DND-41 (cell line): ENCODE measurements at regions not wholly inside any gene's neighbourhood (a gene's known extent, or its start where the extent isn't known, plus 50 kb on each side); places are given as distances from the start of the nearest gene placed in this dataset.

Experiments
- EZH2 ChIP-seq: IDR thresholded peaks from 3 replicates; pipeline ENCODE4 v1.6.1; 2012; ENCODE audit warnings: borderline replicate concordance, low read depth, mild to moderate bottlenecking, moderate library complexity, low read length, inconsistent platforms; ENCODE audit not compliant: severe bottlenecking
- TF ChIP-seq, protein P1 (sequence below): IDR thresholded peaks from 2 replicates; pipeline ENCODE4 v1.5.1; 2012; ENCODE audit warnings: borderline replicate concordance, low read length, moderate library complexity, mild to moderate bottlenecking; ENCODE audit not compliant: poor library complexity, severe bottlenecking; ENCODE audit errors: extremely low read depth

DNA sequence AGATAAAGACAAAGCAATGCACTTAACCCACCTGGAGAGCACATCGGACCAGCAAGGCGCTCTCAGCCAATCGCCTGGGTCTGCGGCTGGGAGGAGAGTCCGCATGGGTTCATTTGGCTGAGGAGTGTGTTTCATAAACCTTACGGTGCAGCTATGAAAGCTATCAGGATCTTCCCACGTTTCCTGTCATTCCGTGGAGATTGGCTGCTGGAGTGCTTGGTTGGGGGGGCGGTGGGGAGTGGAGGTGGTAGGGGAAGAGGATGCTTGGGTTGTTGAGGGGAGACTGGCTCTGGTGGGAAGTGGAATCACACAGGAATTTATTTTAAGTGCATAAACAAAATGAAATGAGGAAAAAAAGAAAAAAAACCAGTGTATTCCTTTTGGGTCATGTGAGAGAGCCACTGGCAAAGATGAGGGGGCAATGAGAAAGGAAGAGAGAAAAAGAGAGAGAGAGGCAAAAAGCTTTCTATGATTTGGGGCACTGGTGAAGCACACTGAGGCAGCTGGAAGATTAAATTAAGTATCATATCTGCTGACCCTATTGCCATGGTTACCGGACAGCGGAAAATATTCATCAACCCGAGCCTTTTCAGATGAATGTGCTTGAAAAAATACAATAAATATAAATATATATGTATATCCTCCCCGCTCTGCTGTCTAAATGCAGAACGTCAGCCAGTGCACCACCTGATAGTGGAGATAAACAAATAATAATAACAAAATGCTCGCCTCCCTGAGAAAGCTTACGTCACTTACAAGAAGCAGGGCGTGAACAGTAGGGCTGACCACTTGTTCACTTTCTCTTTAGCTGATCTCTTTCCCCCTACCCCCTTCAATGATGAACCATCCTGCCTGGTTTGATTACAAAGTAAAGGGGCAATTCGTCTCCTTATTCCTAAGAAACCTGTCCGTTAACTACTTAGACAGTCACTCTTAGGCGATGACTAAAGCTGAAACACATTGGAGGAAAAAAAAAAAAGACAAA, 457.0 kb upstream of the ZFHX3 start:
- TF ChIP-seq, protein P1, sequence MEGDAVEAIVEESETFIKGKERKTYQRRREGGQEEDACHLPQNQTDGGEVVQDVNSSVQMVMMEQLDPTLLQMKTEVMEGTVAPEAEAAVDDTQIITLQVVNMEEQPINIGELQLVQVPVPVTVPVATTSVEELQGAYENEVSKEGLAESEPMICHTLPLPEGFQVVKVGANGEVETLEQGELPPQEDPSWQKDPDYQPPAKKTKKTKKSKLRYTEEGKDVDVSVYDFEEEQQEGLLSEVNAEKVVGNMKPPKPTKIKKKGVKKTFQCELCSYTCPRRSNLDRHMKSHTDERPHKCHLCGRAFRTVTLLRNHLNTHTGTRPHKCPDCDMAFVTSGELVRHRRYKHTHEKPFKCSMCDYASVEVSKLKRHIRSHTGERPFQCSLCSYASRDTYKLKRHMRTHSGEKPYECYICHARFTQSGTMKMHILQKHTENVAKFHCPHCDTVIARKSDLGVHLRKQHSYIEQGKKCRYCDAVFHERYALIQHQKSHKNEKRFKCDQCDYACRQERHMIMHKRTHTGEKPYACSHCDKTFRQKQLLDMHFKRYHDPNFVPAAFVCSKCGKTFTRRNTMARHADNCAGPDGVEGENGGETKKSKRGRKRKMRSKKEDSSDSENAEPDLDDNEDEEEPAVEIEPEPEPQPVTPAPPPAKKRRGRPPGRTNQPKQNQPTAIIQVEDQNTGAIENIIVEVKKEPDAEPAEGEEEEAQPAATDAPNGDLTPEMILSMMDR = no peak
- TF ChIP-seq EZH2 = no peak
